RWPE2 (cell line): ENCODE measurements at regions not wholly inside any gene's neighbourhood (a gene's known extent, or its start where the extent isn't known, plus 50 kb on each side); places are given as distances from the start of the nearest gene placed in this dataset.
"Not testable (repeated sequence)": the region's sequence is repeated elsewhere in the genome, so short reads cannot be mapped to it uniquely, and the experiment has no call there.

ENCODE experiments used
- ATAC-seq: fragments of 200-7000 bp; cut with Tn5 transposase; 3 replicates; pipeline ENCODE4 v1.9.1; 2021; ENCODE audit warnings: low read depth
- DNase-seq: peaks from one replicate; pipeline ENCODE4 v3.0.0-alpha.2; 2020; ENCODE audit warnings: low spot score
- H3K27ac ChIP-seq: fragments of 450-650 bp; 2 replicates; pipeline ENCODE4 v1.5.1; 2017; ENCODE audit warnings: mild to moderate bottlenecking; ENCODE audit not compliant: poor library complexity, severe bottlenecking
- H3K27me3 ChIP-seq: fragments of 250-450 bp; sonication (Bioruptor Pico); 2 replicates; pipeline ENCODE4 v1.5.1; 2021; ENCODE audit warnings: mild to moderate bottlenecking, moderate library complexity; ENCODE audit not compliant: insufficient read depth, poor library complexity, severe bottlenecking
- H3K36me3 ChIP-seq: fragments of 250-450 bp; sonication (Bioruptor Pico); 2 replicates; pipeline ENCODE4 v1.5.1; 2020; ENCODE audit warnings: low read depth, mild to moderate bottlenecking, moderate library complexity
- H3K4me1 ChIP-seq: fragments of 250-450 bp; sonication (Bioruptor Pico); 2 replicates; pipeline ENCODE4 v1.5.1; 2021; ENCODE audit warnings: mild to moderate bottlenecking, moderate library complexity; ENCODE audit not compliant: insufficient read depth, poor library complexity, severe bottlenecking
- H3K4me3 ChIP-seq: fragments of 250-450 bp; sonication (Bioruptor Pico); 2 replicates; pipeline ENCODE4 v1.5.1; 2021; ENCODE audit warnings: mild to moderate bottlenecking, moderate library complexity; ENCODE audit not compliant: severe bottlenecking
- H3K9me3 ChIP-seq: fragments of 250-450 bp; sonication (Bioruptor Pico); 2 replicates; pipeline ENCODE4 v1.5.1; 2021; ENCODE audit warnings: mild to moderate bottlenecking, moderate library complexity; ENCODE audit not compliant: severe bottlenecking
- CTCF ChIP-seq: fragments of 450-650 bp; IDR thresholded peaks from one replicate; pipeline ENCODE4 v1.5.1; 2017; ENCODE audit warnings: mild to moderate bottlenecking, moderate library complexity; ENCODE audit not compliant: poor library complexity, severe bottlenecking

GRCh38 chr10:38209332-38209731 lies 115.2 kb downstream of the ZNF37A start:
- Histone ChIP-seq H3K27me3 (no peaks in the 10 kb centered on the region), H3K4me3 (no peak overlapping the region), H3K27ac (no peak overlapping the region), H3K36me3 (no peaks in the 10 kb centered on the region), H3K4me1 (no peaks in the 10 kb centered on the region), H3K9me3 (no peaks in the 10 kb centered on the region)
- ATAC-seq (0 out of 3 replicates have a peak, but pooled peaks have one; percentile 27), DNase-seq (no peak)
- no peak for TF ChIP-seq CTCF

- ATAC-seq, H3K9me3 ChIP-seq, H3K4me3 ChIP-seq, H3K27ac ChIP-seq, H3K27me3 ChIP-seq, H3K36me3 ChIP-seq, H3K4me1 ChIP-seq, DNase-seq: not testable (repeated sequence)
Observed at GRCh38 chr10:38209748-38210147, 115.6 kb downstream of the ZNF37A start.

GRCh38 chr10:38212460-38212859 lies 118.3 kb downstream of the ZNF37A start:
- TF ChIP-seq CTCF, result no peak

GRCh38 chr10:38226385-38226784 lies 132.2 kb downstream of the ZNF37A start:
- Histone ChIP-seq H3K27me3 (no peaks in the 10 kb centered on the region), H3K27ac (no peak overlapping the region), H3K4me1 (no peaks in the 10 kb centered on the region), H3K9me3 (no peaks in the 10 kb centered on the region), H3K4me3 (no peak overlapping the region), H3K36me3 (no peaks in the 10 kb centered on the region)
- DNase-seq, result no peak
- ATAC-seq, result no peak
- TF ChIP-seq CTCF, result no peak

More at GRCh38 chr10:38212460-38212859, 118.3 kb downstream of the ZNF37A start:
- Histone ChIP-seq H3K4me1 (no peaks in the 10 kb centered on the region), H3K4me3 (no peak overlapping the region), H3K36me3 (no peaks in the 10 kb centered on the region), H3K27me3 (no peaks in the 10 kb centered on the region), H3K27ac (no peak overlapping the region), H3K9me3 (no peaks in the 10 kb centered on the region)
- no peak for ATAC-seq
- DNase-seq, result no peak

GRCh38 chr10:38228394-38228793 lies 134.3 kb downstream of the ZNF37A start:
- ATAC-seq (no peak), DNase-seq (no peak)
- no peaks in the 10 kb centered on the region for H3K9me3 ChIP-seq
- no peaks in the 10 kb centered on the region for H3K4me1 ChIP-seq
- no peaks in the 10 kb centered on the region for H3K36me3 ChIP-seq
- no peak overlapping the region for H3K27ac ChIP-seq
- H3K27me3 ChIP-seq, result no peaks in the 10 kb centered on the region
- no peak for TF ChIP-seq CTCF
- no peak overlapping the region for H3K4me3 ChIP-seq

GRCh38 chr10:38238479-38238878 lies 144.3 kb downstream of the ZNF37A start:
- H3K27ac ChIP-seq, H3K27me3 ChIP-seq, H3K4me1 ChIP-seq, H3K9me3 ChIP-seq, ATAC-seq, H3K36me3 ChIP-seq, DNase-seq, H3K4me3 ChIP-seq: not testable (repeated sequence)

- not testable (repeated sequence) for H3K36me3 ChIP-seq, H3K27ac ChIP-seq, H3K4me3 ChIP-seq, ATAC-seq, DNase-seq, H3K4me1 ChIP-seq, H3K9me3 ChIP-seq, H3K27me3 ChIP-seq
Observed at GRCh38 chr10:38242061-38242649, 148.0 kb downstream of the ZNF37A start.

GRCh38 chr10:38248113-38248512 lies 154.0 kb downstream of the ZNF37A start:
- not testable (repeated sequence) for H3K27me3 ChIP-seq, H3K4me3 ChIP-seq, H3K9me3 ChIP-seq, H3K4me1 ChIP-seq, H3K36me3 ChIP-seq, ATAC-seq, DNase-seq, H3K27ac ChIP-seq
